HFFc6 (cell line): ENCODE measurements at regions not wholly inside any gene's neighbourhood (a gene's known extent, or its start where the extent isn't known, plus 50 kb on each side); places are given as distances from the start of the nearest gene placed in this dataset.

Source experiments
- DNase-seq: peaks from one replicate; pipeline ENCODE4 v3.0.0-alpha.2; 2018
- H3K27ac Mint-ChIP-seq: 2 replicates; pipeline ENCODE4 v1.8.0; 2020; ENCODE audit warnings: mild to moderate bottlenecking, mixed read lengths
- H3K27me3 Mint-ChIP-seq: 2 replicates; pipeline ENCODE4 v1.8.0; 2021; ENCODE audit warnings: mild to moderate bottlenecking, moderate library complexity, mixed read lengths; ENCODE audit not compliant: insufficient read depth
- H3K36me3 Mint-ChIP-seq: 2 replicates; pipeline ENCODE4 v1.8.0; 2021; ENCODE audit warnings: low read depth, mixed read lengths
- H3K4me1 Mint-ChIP-seq: 2 replicates; pipeline ENCODE4 v1.8.0; 2020; ENCODE audit warnings: low read depth, mixed read lengths
- H3K4me3 Mint-ChIP-seq: 2 replicates; pipeline ENCODE4 v1.8.0; 2020; ENCODE audit warnings: mild to moderate bottlenecking, moderate library complexity, mixed read lengths
- H3K9me3 Mint-ChIP-seq: 2 replicates; pipeline ENCODE4 v1.8.0; 2020; ENCODE audit warnings: mild to moderate bottlenecking, mixed read lengths
- TF ChIP-seq, protein P1 (sequence below): fragments of 200-600 bp; sonication (generic); IDR thresholded peaks from 2 replicates; pipeline ENCODE4 v1.5.0; 2021; ENCODE audit warnings: antibody characterized with exemption, mild to moderate bottlenecking

DNA sequence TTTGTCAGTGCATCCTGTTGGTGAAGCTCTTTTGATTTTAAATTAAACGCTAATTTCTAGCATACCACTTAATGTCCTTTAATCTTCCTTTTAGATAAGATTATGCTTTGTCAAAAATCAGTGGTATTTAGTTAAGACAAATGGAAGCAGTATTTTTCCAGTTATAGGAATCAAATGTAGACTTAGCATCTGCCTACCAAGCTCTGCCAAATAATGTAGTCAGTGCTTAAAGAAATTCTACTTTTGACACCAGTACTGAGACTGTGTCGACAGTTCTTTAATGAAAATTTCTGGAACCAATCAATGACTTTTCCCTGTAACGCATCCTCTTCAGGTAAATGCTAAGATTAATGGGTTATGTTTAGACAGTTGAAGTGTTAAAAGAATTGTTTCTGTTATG, 803.3 kb upstream of the FAM98A start:
- Mint-ChIP-seq H3K4me1 (no peaks in the 10 kb centered on the region), H3K27me3 (no peaks in the 10 kb centered on the region), H3K9me3 (peaks cover 22% of the 10 kb centered on the region), H3K27ac (no peak overlapping the region), H3K36me3 (no peaks in the 10 kb centered on the region), H3K4me3 (no peak overlapping the region)
- no peak for DNase-seq
- TF ChIP-seq, protein P1, sequence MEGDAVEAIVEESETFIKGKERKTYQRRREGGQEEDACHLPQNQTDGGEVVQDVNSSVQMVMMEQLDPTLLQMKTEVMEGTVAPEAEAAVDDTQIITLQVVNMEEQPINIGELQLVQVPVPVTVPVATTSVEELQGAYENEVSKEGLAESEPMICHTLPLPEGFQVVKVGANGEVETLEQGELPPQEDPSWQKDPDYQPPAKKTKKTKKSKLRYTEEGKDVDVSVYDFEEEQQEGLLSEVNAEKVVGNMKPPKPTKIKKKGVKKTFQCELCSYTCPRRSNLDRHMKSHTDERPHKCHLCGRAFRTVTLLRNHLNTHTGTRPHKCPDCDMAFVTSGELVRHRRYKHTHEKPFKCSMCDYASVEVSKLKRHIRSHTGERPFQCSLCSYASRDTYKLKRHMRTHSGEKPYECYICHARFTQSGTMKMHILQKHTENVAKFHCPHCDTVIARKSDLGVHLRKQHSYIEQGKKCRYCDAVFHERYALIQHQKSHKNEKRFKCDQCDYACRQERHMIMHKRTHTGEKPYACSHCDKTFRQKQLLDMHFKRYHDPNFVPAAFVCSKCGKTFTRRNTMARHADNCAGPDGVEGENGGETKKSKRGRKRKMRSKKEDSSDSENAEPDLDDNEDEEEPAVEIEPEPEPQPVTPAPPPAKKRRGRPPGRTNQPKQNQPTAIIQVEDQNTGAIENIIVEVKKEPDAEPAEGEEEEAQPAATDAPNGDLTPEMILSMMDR: no peak

DNA sequence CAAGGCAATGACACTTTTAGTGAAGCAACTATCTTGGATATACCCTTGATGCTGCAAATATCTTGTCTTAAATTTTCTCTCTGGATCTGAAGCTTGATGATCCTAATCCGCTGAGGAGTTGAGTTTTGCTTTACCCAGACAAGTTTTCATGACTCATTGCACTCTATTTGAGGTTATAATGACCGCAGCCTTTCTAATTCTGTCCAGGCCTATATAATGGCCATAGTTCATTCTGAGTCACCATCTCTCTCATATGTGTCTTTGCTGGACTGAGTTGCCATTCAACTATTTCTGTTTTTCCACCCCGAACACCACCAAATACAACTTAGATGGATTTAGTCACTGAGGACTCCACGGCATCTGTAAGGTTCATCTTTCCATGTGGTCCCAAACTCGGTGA, 802.1 kb upstream of the FAM98A start:
- no peaks in the 10 kb centered on the region for H3K27me3 Mint-ChIP-seq
- H3K27ac Mint-ChIP-seq: no peak overlapping the region
- no peak for DNase-seq
- TF ChIP-seq, protein P1: no peak
- H3K36me3 Mint-ChIP-seq: no peaks in the 10 kb centered on the region
- no peak overlapping the region for H3K4me3 Mint-ChIP-seq
- H3K9me3 Mint-ChIP-seq: peaks cover 21% of the 10 kb centered on the region
- H3K4me1 Mint-ChIP-seq: no peaks in the 10 kb centered on the region

DNA sequence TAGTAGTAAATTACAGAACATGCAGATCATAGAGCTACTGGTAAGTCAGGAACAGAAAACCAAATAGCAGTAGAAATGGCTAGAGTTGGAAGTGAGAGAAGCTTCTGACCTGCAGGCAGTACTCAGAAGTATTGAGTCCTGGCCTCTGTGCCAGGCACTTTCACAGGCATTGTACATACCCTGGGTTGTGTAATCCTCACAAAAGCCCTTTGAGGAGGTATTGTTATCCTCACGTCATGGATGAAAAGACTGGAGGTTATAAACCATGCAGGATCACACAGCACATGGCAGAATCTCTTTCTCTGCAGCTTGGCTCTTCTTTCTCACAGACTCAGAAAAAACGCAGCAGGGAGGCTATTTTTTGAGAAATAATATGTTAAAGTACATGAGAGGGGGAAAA, 789.3 kb upstream of the FAM98A start:
- no peaks in the 10 kb centered on the region for H3K36me3 Mint-ChIP-seq
- DNase-seq: no peak
- peaks cover 63% of the 10 kb centered on the region for H3K9me3 Mint-ChIP-seq
- H3K4me1 Mint-ChIP-seq: no peaks in the 10 kb centered on the region
- TF ChIP-seq, protein P1: no peak
- no peak overlapping the region for H3K27ac Mint-ChIP-seq
- no peaks in the 10 kb centered on the region for H3K27me3 Mint-ChIP-seq
- no peak overlapping the region for H3K4me3 Mint-ChIP-seq

DNA sequence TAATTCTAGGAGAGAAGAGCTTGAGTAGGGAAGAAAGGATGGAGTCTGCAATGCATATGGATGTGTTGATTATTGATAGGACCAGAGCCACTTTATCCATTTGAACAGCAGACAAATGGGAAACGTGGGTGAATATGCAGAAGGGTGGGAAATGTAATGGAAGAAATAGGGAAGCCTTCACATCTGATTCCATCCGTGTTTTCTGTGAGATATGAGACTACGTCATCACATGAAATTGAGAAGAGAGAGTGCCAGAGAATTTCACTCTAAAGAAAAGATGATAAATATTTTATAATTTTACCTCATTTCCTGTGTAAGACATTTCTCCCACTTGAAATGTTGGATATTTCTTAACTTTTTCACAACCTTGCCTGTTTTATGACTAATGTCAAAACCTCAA, 788.4 kb upstream of the FAM98A start:
- H3K36me3 Mint-ChIP-seq: no peaks in the 10 kb centered on the region
- no peak for DNase-seq
- H3K4me3 Mint-ChIP-seq: no peak overlapping the region
- H3K4me1 Mint-ChIP-seq: no peaks in the 10 kb centered on the region
- TF ChIP-seq, protein P1: no peak
- H3K9me3 Mint-ChIP-seq: peaks cover 65% of the 10 kb centered on the region
- H3K27me3 Mint-ChIP-seq: no peaks in the 10 kb centered on the region
- no peak overlapping the region for H3K27ac Mint-ChIP-seq

DNA sequence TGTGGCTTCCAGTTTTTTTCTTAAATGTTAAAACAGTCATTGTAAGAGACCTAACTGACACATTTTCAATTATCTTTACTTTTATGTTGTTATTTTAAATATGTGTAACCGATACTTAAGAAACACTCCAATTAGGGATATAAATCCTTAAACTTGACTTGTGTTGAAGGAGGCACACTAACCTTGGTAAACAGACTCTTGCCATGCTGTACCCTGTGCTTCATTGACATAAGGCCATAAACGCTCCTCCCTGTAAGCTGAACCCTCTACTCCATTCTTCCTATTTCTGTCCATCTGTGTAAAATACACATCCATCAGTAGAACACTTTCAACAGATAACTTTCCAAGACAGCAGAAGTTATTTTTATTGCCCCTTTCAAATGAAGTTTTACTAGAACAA, 780.5 kb upstream of the FAM98A start:
- Mint-ChIP-seq H3K36me3 (no peaks in the 10 kb centered on the region), H3K4me1 (no peaks in the 10 kb centered on the region), H3K27ac (no peak overlapping the region), H3K4me3 (no peak overlapping the region), H3K27me3 (no peaks in the 10 kb centered on the region), H3K9me3 (peaks cover 34% of the 10 kb centered on the region)
- no peak for DNase-seq
- TF ChIP-seq, protein P1: no peak

DNA sequence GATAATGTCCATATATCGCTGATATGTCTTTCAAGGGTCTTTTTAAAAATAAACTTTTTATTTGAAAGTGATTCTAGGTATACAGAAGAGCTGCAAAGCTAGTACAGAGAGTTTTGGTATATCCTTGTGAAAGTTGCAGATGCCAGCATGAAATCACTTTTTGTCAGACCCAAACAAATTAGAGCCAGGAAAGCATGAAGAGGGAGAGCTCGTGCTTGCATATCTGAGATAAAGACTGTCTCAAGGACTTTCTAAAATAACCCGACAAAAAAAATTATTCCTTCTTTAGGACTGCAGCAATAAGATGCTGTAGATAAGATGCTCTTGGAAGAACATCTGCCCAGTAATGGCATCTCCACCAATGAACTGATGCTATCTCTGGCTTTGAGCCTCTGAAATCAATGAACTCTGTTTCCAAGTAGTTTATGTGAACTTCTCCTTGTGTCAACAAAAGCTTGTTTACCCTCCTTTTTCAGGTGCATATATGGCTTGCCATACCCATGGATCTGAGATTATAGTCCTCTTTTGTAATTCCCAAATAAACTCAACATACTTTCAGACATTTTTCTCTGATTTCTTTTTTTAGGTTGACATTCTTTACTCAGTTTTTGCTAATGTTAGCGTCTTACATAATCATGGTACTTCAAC, 774.6 kb upstream of the FAM98A start:
- Mint-ChIP-seq H3K4me1 (no peaks in the 10 kb centered on the region), H3K9me3 (peaks cover 25% of the 10 kb centered on the region), H3K4me3 (no peak overlapping the region), H3K27ac (no peak overlapping the region), H3K36me3 (no peaks in the 10 kb centered on the region), H3K27me3 (no peaks in the 10 kb centered on the region)
- TF ChIP-seq, protein P1: no peak
- no peak for DNase-seq
